Heart right ventricle (tissue), 16 donors: ENCODE measurements at regions not wholly inside any gene's neighbourhood (a gene's known extent, or its start where the extent isn't known, plus 50 kb on each side); places are given as distances from the start of the nearest gene placed in this dataset.

Source experiments
- ATAC-seq, 8 donors: fragments of 200-7000 bp; cut with Tn5 transposase; one replicate each; pipeline ENCODE4 v1.9.1; 2020; ENCODE audit warnings: mild to moderate bottlenecking in 8 of 8, moderate library complexity in 8 of 8, moderate number of reproducible peaks in 1 of 8
- DNase-seq, 2 donors: peaks; one replicate each; pipeline ENCODE4 v3.0.0-alpha.2; 2020
- H3K27ac ChIP-seq, 10 donors: fragments of 200-600 bp; sonication (generic) in 2 of 10; one replicate each; pipeline versions ENCODE4 v1.5.0 to v1.8.0; 2020 to 2022; ENCODE audit warnings: mild to moderate bottlenecking in 3 of 10
- H3K27me3 ChIP-seq, 7 donors: fragments of 200-600 bp; one replicate each; pipeline ENCODE4 v1.8.0; 2021 to 2022; ENCODE audit warnings: mild to moderate bottlenecking in 2 of 7
- H3K36me3 ChIP-seq, 9 donors: fragments of 200-600 bp; sonication (generic) in 1 of 9; one replicate each; pipeline versions ENCODE4 v1.5.0 to v1.8.0; 2020 to 2022; ENCODE audit warnings: mild to moderate bottlenecking in 2 of 9
- H3K4me1 ChIP-seq, 9 donors: fragments of 200-600 bp; sonication (generic) in 1 of 9; one replicate each; pipeline versions ENCODE4 v1.5.0 to v1.8.0; 2020 to 2022; ENCODE audit warnings: mild to moderate bottlenecking in 4 of 9
- H3K4me3 ChIP-seq, 10 donors: fragments of 200-600 bp; sonication (generic) in 2 of 10; one replicate each; pipeline versions ENCODE4 v1.5.0 to v1.8.0; 2020 to 2022; ENCODE audit warnings: mild to moderate bottlenecking in 7 of 10, moderate library complexity in 2 of 10
- H3K9me3 ChIP-seq, 11 donors: fragments of 200-600 bp in 10 of 11; sonication (generic) in 2 of 11; one replicate each; pipeline versions ENCODE4 v1.5.0 to v1.8.0; 2013 to 2022; ENCODE audit warnings: mild to moderate bottlenecking in 2 of 11, control low read depth in 1 of 11, moderate library complexity in 1 of 11
- CTCF ChIP-seq, 9 donors: fragments of 200-600 bp; sonication (generic) in 2 of 9; IDR thresholded peaks; one replicate each; pipeline versions ENCODE4 v1.5.0 to v1.8.0; 2021 to 2022; ENCODE audit warnings: antibody characterized with exemption in 9 of 9, mild to moderate bottlenecking in 5 of 9, moderate library complexity in 1 of 9
- WGBS, 2 donors: extraction: QIAGEN DNeasy Blood & Tissue Kit; methylation state at CpG; one replicate each; pipeline ENCODE4 v1.1.7; 2013; ENCODE audit warnings: inconsistent platforms in 1 of 2; 5-methylcytosine and 5-hydroxymethylcytosine counted together
- intact Hi-C, 10 donors: fragments of 100-400 bp; cut with DNase I; formaldehyde crosslinking; loops; one replicate each; pipeline versions ENCODE4 v1.11.1 to v1.14.2; 2022
- donor health status: Arrhythmogenic right ventricular cardiomyopathy.
- donor health status: ischemic (EF 13 %, LVEDD 7.1; RV severe dilation, severe dysfunction).
- donor health status: healthy with polysubstance abuse.
- donor health status: DM: no; HTN: yes; CAD: no.
- donor health status: DM: no; HTN: no; CAD: no.
- donor health status: ischemic (EF 25% LVEDD 6.9; RV normal size, moderate dysfunction).
- donor health status: ischemic (EF 25% LVEDD 5.7; RV mildly dilated, moderate dysfunction).
- donor health status: healthy.
- donor health status: DM: yes; HTN: yes; CAD: no.
- donor health status: Ischemic cardiomyopathy.
- donor health status: ischemic (EF 35%, LVEDD 5.7; RV mildly dilated, moderate dysfunction).
- donor health status: nonischemic (EF 11% LVEDD 7.7; RV severe dilation, severe dysfunction).
- donor health status: DM: yes; HTN: yes; CAD: no.
- donor health status: PGD.
- donor health status: ischemic (EF 29% LVEDD 5.4; RV normal size, mild dysfunction).
- donor health status: nonischemic (EF 23%, LVEDD 6.1; RV moderate dilation, normal function).

- Histone ChIP-seq H3K36me3 (no peaks in the 10 kb centered on the region), H3K9me3 (no peaks in the 10 kb centered on the region), H3K27me3 (no peaks in the 10 kb centered on the region), H3K27ac (no peak overlapping the region), H3K4me1 (no peaks in the 10 kb centered on the region), H3K4me3 (no peak overlapping the region)
- no peak for DNase-seq
- TF ChIP-seq CTCF (IDR thresholded peaks at IDR 0.05) = no peak
- ATAC-seq = no peak
- intact Hi-C loops = no loop called here
Measured at GRCh38 chr7:20561908-20562307, 53.6 kb upstream of the ABCB5 start.

- Histone ChIP-seq H3K27me3 (no peaks in the 10 kb centered on the region), H3K9me3 (no peaks in the 10 kb centered on the region), H3K27ac (no peak overlapping the region), H3K4me1 (no peaks in the 10 kb centered on the region), H3K4me3 (no peak overlapping the region), H3K36me3 (no peaks in the 10 kb centered on the region)
- intact Hi-C loops = no loop called here
- 74 to 78% methylated on average over 4 of the region's 4 CpGs for WGBS, 2 donors
- TF ChIP-seq CTCF (IDR thresholded peaks at IDR 0.05) = no peak
- ATAC-seq (no peak), DNase-seq (no peak)
Measured at GRCh38 chr7:20562461-20562860, 53.0 kb upstream of the ABCB5 start.
